Ascending aorta (tissue), 2 donors: ENCODE measurements at regions not wholly inside any gene's neighbourhood (a gene's known extent, or its start where the extent isn't known, plus 50 kb on each side); places are given as distances from the start of the nearest gene placed in this dataset.

Source experiments
- DNase-seq, 2 donors: peaks; one replicate each; pipeline ENCODE4 v3.0.0-alpha.2; 2019; ENCODE audit warnings: low spot score in 2 of 2
- H3K27ac ChIP-seq, 2 donors: fragments of 200-600 bp; sonication (generic); one replicate each; pipeline ENCODE4 v1.5.1; 2016 to 2017; ENCODE audit warnings: mild to moderate bottlenecking in 1 of 2
- H3K27me3 ChIP-seq: fragments of 200-600 bp; sonication (generic); one replicate; pipeline ENCODE4 v1.5.1; 2017
- H3K36me3 ChIP-seq, 2 donors: fragments of 200-600 bp; sonication (generic); one replicate each; pipeline ENCODE4 v1.5.1; 2016
- H3K4me1 ChIP-seq, 2 donors: fragments of 200-600 bp; sonication (generic); one replicate each; pipeline ENCODE4 v1.5.1; 2016 to 2017; ENCODE audit warnings: mild to moderate bottlenecking in 1 of 2
- H3K4me3 ChIP-seq, 2 donors: fragments of 200-600 bp; sonication (generic); one replicate each; pipeline ENCODE4 v1.5.1; 2016 to 2017; ENCODE audit warnings: mild to moderate bottlenecking in 1 of 2
- H3K9me3 ChIP-seq, 2 donors: fragments of 200-600 bp; sonication (generic); one replicate each; pipeline ENCODE4 v1.5.1; 2016
- intact Hi-C: fragments of 100-400 bp; cut with DNase I; formaldehyde crosslinking; loops from one replicate; pipeline ENCODE4 v1.15.1; 2023
- TF ChIP-seq, protein P1 (sequence below), 3 experiments: fragments of 200-600 bp in 2 of 3; fragments of 450-650 bp in 1 of 3; sonication (generic) in 2 of 3; IDR thresholded peaks; one replicate each; pipeline ENCODE4 v1.5.1; 2016 to 2019; ENCODE audit warnings: antibody characterized with exemption in 3 of 3, mild to moderate bottlenecking in 1 of 3, moderate library complexity in 1 of 3

DNA sequence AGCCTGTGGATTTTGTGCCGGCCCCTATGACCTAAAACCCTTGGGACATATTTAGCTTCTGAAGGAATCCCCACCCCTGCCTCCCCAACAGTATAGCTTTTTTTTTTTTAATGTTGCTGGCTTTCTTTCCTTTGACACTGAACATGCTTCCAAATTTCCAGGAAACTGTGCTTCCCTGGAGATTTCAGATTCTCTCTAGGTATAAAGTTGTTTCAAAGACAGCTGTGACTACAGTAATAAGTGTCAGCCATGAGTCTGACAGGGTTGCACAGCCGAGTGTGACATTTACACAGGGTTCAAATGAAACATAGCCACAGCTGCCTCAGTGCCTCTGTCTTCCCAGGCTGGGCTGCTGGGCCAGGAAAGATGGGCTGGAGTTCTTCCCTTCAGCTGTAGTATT is 466.6 kb upstream of the COBL start:
- intact Hi-C loops: no loop called here
- TF ChIP-seq, protein P1, sequence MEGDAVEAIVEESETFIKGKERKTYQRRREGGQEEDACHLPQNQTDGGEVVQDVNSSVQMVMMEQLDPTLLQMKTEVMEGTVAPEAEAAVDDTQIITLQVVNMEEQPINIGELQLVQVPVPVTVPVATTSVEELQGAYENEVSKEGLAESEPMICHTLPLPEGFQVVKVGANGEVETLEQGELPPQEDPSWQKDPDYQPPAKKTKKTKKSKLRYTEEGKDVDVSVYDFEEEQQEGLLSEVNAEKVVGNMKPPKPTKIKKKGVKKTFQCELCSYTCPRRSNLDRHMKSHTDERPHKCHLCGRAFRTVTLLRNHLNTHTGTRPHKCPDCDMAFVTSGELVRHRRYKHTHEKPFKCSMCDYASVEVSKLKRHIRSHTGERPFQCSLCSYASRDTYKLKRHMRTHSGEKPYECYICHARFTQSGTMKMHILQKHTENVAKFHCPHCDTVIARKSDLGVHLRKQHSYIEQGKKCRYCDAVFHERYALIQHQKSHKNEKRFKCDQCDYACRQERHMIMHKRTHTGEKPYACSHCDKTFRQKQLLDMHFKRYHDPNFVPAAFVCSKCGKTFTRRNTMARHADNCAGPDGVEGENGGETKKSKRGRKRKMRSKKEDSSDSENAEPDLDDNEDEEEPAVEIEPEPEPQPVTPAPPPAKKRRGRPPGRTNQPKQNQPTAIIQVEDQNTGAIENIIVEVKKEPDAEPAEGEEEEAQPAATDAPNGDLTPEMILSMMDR (IDR thresholded peaks at IDR 0.05): no peak
- no peak for DNase-seq

DNA sequence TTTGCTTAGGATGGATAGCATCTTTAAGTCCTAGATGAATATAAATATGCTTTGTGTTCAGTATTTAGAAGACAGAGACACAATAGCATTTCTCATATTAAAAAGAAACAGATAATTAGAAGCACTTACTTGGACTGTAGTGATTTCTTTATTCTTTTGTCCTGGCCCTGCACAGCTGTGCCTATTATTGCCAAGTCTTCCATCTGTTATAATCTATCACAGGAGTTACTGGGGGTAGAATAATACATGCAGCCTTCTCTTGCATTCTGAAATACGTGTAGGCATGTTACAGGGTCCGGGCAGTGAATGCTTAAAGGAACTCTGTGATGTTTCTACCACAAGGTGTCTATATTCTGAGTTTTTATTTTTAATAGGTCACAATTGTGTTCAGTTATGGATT is 461.5 kb upstream of the COBL start:
- TF ChIP-seq, protein P1 (IDR thresholded peaks at IDR 0.05): no peak
- no peaks in the 10 kb centered on the region for H3K9me3 ChIP-seq
- no peak overlapping the region for H3K27ac ChIP-seq
- H3K36me3 ChIP-seq: no peaks in the 10 kb centered on the region
- intact Hi-C loops: no loop called here
- DNase-seq: no peak
- H3K27me3 ChIP-seq: no peaks in the 10 kb centered on the region
- H3K4me1 ChIP-seq: no peaks in the 10 kb centered on the region
- H3K4me3 ChIP-seq: no peak overlapping the region

More for the DNA sequence above, 466.6 kb upstream of the COBL start:
- H3K4me3 ChIP-seq: no peak overlapping the region
- no peaks in the 10 kb centered on the region for H3K4me1 ChIP-seq
- no peak overlapping the region for H3K27ac ChIP-seq
- H3K27me3 ChIP-seq: no peaks in the 10 kb centered on the region
- no peaks in the 10 kb centered on the region for H3K36me3 ChIP-seq
- no peaks in the 10 kb centered on the region for H3K9me3 ChIP-seq

DNA sequence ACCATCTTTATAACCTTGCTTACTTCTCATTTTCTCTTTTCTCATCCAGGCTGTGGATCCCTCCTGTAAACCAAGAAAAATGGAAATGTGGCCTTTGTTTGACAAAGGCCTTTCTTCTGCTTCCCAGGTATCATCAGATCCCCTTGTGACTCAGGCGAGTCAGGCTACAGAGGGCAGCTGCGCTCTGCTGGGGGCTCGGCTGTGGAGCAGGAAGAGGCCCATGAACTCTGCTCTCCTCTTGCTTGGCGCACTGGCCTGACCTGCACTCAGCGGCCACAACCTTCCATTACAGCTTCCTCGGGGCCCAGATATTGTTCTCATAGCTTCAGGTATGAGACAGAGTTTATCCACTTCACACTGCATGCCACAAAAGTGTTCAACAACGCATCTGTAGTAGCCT is 457.6 kb upstream of the COBL start:
- H3K27ac ChIP-seq: no peak overlapping the region
- DNase-seq: no peak
- no peaks in the 10 kb centered on the region for H3K27me3 ChIP-seq
- TF ChIP-seq, protein P1 (IDR thresholded peaks at IDR 0.05): no peak
- H3K4me1 ChIP-seq: no peaks in the 10 kb centered on the region
- intact Hi-C loops: no loop called here
- no peaks in the 10 kb centered on the region for H3K36me3 ChIP-seq
- H3K4me3 ChIP-seq: no peak overlapping the region
- H3K9me3 ChIP-seq: no peaks in the 10 kb centered on the region

DNA sequence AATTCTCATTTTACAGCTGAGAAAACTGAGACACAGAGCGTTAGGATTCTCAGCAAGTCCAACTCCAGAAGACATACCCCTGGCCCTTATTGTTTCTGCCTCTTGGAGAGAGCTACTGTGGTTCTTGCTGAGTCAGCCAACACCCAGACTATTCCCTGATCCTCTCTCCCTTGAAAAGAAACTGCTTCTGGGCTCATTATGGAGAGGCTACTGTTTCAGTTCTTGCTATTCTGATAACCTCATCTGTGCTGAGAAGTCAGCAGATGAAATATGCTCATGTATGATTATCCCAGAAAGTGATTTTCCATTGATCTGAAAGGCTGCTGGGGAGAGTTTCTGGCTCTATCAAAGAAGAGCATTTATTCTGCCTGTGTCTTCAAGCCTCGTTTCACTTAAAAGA is 455.6 kb upstream of the COBL start:
- intact Hi-C loops: no loop called here

DNA sequence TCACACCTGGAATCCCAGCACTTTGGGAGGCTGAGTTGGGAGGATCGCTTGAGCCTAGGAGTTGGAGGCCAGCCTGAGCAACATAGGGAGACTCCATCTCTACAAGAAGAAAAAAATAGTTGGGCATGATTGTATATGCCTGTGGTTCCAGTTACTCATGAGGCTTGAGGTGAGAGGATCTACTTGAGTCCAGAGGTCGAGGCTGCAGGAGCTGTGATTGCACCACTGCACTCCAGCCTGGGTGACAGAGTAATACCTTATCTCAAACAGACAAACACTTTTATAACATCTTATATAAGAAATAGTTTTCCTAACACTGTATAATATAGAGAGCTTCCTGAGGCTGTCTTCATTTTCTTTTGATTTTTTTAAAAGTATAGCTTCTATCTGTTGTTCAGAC is 448.4 kb upstream of the COBL start:
- intact Hi-C loops: no loop called here
- no peak overlapping the region for H3K4me3 ChIP-seq
- H3K27me3 ChIP-seq: no peaks in the 10 kb centered on the region
- H3K4me1 ChIP-seq: no peaks in the 10 kb centered on the region
- no peak for DNase-seq
- no peak overlapping the region for H3K27ac ChIP-seq
- no peaks in the 10 kb centered on the region for H3K9me3 ChIP-seq
- H3K36me3 ChIP-seq: no peaks in the 10 kb centered on the region
- TF ChIP-seq, protein P1 (IDR thresholded peaks at IDR 0.05): no peak

More for the DNA sequence above, 455.6 kb upstream of the COBL start:
- H3K4me1 ChIP-seq: no peaks in the 10 kb centered on the region
- DNase-seq: no peak
- no peak overlapping the region for H3K4me3 ChIP-seq
- H3K27ac ChIP-seq: no peak overlapping the region
- H3K9me3 ChIP-seq: no peaks in the 10 kb centered on the region
- H3K36me3 ChIP-seq: no peaks in the 10 kb centered on the region
- TF ChIP-seq, protein P1 (IDR thresholded peaks at IDR 0.05): no peak
- H3K27me3 ChIP-seq: no peaks in the 10 kb centered on the region

DNA sequence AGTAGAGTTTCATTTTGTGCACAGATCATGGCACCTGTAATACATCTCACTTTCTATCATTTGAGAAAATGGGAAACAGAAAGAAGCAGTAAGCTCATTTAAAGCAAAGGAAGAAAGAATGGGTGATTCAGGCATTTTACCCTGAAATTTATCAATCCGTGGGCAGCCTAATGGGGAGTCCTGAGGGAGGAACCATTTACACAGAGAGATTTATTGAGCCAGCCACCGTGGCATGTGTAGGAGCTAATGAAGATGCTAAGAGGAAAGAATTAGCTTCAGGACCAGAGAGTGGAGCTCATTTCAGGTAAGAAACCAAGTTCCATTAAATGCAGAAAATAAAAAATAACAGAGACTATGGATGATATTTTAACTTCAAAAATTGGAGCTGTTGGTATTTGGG is 443.4 kb upstream of the COBL start:
- no peaks in the 10 kb centered on the region for H3K9me3 ChIP-seq
- no peaks in the 10 kb centered on the region for H3K27me3 ChIP-seq
- H3K4me3 ChIP-seq: no peak overlapping the region
- no peak for DNase-seq
- intact Hi-C loops: no loop called here
- H3K36me3 ChIP-seq: no peaks in the 10 kb centered on the region
- H3K27ac ChIP-seq: no peak overlapping the region
- TF ChIP-seq, protein P1 (IDR thresholded peaks at IDR 0.05): no peak
- no peaks in the 10 kb centered on the region for H3K4me1 ChIP-seq
